ENCODE measurements at regions not wholly inside any gene's neighbourhood (a gene's known extent, or its start where the extent isn't known, plus 50 kb on each side); places are given as distances from the start of the nearest gene placed in this dataset.

DNA sequence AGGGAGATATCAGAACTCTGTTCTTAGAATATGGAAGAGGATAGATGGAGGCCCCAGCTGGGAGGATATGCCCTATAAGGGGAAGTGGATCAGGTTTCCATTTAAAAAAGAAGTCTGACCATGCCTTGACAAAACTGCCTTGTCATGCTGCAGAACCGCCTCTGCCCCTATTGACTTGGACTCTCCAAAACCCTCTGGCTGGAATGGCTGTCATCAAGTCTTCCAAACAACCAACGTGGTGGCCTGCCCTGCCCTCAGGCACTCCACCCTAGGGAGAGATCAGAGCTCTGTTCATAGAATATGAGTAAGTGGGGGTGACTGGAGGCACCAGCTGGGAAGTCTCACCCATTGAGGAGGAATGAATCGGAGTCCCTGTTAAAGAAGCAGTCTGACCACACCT lies 114.9 kb downstream of the VSIG4 start:
- H3K4me1 Mint-ChIP-seq, result peaks cover 39% of the 10 kb centered on the region
- POLR2A ChIA-PET, result interaction anchor here (1.5 kb wide), 1 partner anchor 256 kb away, joined by 3 read pairs; no protein-coding TSS in a partner anchor
- no peak for ATAC-seq (ENCODE audit: low read depth)
- CTCF ChIA-PET, result no interaction called here
- DNase-seq, result no peak
- no peaks in the 10 kb centered on the region for H3K27me3 Mint-ChIP-seq
- intact Hi-C loops (cut with micrococcal nuclease), result no loop called here
- H3K4me3 Mint-ChIP-seq, result no peak overlapping the region
- no peak overlapping the region for H3K27ac Mint-ChIP-seq
- peaks cover 2% of the 10 kb centered on the region for H3K9me3 Mint-ChIP-seq
- no peaks in the 10 kb centered on the region for H3K36me3 Mint-ChIP-seq (ENCODE audit: low read depth)
- TF ChIP-seq, protein P1, sequence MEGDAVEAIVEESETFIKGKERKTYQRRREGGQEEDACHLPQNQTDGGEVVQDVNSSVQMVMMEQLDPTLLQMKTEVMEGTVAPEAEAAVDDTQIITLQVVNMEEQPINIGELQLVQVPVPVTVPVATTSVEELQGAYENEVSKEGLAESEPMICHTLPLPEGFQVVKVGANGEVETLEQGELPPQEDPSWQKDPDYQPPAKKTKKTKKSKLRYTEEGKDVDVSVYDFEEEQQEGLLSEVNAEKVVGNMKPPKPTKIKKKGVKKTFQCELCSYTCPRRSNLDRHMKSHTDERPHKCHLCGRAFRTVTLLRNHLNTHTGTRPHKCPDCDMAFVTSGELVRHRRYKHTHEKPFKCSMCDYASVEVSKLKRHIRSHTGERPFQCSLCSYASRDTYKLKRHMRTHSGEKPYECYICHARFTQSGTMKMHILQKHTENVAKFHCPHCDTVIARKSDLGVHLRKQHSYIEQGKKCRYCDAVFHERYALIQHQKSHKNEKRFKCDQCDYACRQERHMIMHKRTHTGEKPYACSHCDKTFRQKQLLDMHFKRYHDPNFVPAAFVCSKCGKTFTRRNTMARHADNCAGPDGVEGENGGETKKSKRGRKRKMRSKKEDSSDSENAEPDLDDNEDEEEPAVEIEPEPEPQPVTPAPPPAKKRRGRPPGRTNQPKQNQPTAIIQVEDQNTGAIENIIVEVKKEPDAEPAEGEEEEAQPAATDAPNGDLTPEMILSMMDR (IDR thresholded peaks at IDR 0.05), result no peak

DNA sequence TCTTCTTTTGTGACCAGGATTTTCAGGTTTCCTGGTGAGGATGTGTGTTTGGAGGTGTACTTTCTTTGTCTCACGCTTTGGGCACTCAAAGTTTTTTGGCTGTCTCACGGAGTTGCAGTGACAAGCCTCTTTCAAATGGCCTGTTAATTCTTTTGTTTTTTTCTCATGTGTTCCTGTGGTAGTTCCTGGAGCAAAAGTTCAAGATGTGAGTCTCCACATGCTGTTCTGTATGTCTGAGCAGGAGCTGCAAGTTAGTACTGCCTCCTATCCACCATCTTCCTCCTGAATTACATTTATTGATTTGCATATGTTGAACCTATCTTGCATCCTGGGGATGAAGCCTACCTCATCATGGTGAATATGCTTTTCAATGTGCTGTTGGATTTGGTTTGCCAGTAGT lies 118.5 kb downstream of the VSIG4 start:
- Mint-ChIP-seq H3K36me3 (ENCODE audit: low read depth) (no peaks in the 10 kb centered on the region), H3K9me3 (peaks cover 3% of the 10 kb centered on the region), H3K4me3 (no peak overlapping the region), H3K27me3 (no peaks in the 10 kb centered on the region), H3K27ac (no peak overlapping the region), H3K4me1 (peaks cover 28% of the 10 kb centered on the region)
- CTCF ChIA-PET, result no interaction called here
- POLR2A ChIA-PET, result no interaction called here
- no peak for ATAC-seq (ENCODE audit: low read depth)
- no peak for DNase-seq
- intact Hi-C loops (cut with micrococcal nuclease), result no loop called here
- TF ChIP-seq, protein P1 (IDR thresholded peaks at IDR 0.05), result no peak

DNA sequence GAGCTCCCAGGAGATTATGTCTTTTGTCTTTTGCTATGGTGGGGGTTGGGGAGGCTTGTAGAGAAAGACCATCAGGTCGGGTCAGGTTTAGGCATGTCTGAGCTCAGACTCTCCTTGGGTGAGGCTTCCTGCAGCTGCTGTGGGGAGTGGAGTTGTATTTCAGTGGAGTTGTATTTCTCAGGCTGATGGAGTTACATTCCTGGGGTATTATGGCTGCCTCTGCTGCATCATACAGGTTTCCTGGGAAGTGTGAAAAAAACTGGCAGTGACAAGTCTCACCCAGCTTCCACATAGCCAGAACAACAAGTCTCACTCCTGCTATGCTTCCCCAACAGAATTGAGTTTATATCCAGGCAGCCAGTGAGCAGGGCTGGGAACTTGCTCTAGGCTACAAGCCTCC lies 119.3 kb downstream of the VSIG4 start:
- ATAC-seq (ENCODE audit: low read depth) (no peak), DNase-seq (no peak)
- intact Hi-C loops (cut with micrococcal nuclease), result no loop called here
- Mint-ChIP-seq H3K9me3 (peaks cover 2% of the 10 kb centered on the region), H3K36me3 (ENCODE audit: low read depth) (no peaks in the 10 kb centered on the region), H3K4me1 (peaks cover 21% of the 10 kb centered on the region), H3K27ac (no peak overlapping the region), H3K4me3 (no peak overlapping the region), H3K27me3 (no peaks in the 10 kb centered on the region)
- ChIA-PET POLR2A (no interaction called here), CTCF (no interaction called here)
- TF ChIP-seq, protein P1 (IDR thresholded peaks at IDR 0.05), result no peak

DNA sequence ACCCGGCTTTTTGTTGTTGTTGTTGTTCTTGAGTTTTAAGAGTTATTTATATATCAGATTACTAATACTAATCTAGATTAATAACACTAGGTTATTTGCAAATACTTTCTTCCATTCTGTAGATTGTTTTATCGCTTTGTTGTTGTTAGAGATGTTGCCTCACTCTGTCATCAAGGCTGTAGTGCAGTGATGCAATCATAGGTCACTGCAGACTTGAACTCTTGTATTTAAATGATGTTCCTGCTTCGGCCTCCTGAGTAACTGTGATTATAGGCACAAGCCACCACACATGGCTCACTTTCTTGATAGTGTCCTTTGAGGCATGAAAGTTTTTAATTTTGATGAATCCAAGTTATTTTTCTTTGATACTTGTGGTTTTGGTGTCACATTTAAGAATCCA lies 129.0 kb downstream of the VSIG4 start:
- POLR2A ChIA-PET, result no interaction called here
- intact Hi-C loops (cut with micrococcal nuclease), result no loop called here
- TF ChIP-seq, protein P1 (IDR thresholded peaks at IDR 0.05), result no peak

DNA sequence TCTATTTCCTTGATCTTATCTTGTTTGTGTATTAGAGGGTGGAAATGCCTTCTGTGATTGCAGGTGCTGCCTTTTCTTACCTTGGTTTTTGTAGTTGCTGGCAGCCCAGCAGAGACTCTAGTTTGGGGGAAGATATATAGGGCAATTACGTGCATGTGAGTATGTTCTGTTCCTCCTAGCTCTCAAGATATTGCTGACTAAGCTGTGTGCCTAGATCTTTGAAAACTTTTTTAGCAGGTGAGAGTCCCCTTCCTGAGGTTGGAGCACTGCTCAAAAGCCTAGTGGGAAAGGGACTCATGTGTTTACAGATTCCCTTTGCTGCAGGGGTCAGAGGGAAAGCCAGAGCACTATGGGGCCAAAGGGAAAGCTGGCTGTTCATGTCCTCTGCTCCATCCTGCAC lies 136.1 kb downstream of the VSIG4 start:
- ChIA-PET POLR2A (no interaction called here), CTCF (no interaction called here)
- H3K27ac Mint-ChIP-seq, result no peak overlapping the region
- intact Hi-C loops (cut with micrococcal nuclease), result no loop called here
- H3K36me3 Mint-ChIP-seq (ENCODE audit: low read depth), result no peaks in the 10 kb centered on the region
- TF ChIP-seq, protein P1 (IDR thresholded peaks at IDR 0.05), result no peak
- no peak for ATAC-seq (ENCODE audit: low read depth)
- no peak for DNase-seq
- H3K27me3 Mint-ChIP-seq, result no peaks in the 10 kb centered on the region
- H3K4me3 Mint-ChIP-seq, result no peak overlapping the region
- H3K4me1 Mint-ChIP-seq, result no peaks in the 10 kb centered on the region
- peaks cover 3% of the 10 kb centered on the region for H3K9me3 Mint-ChIP-seq

More for the DNA sequence above, 129.0 kb downstream of the VSIG4 start:
- Mint-ChIP-seq H3K4me1 (no peaks in the 10 kb centered on the region), H3K4me3 (no peak overlapping the region), H3K36me3 (ENCODE audit: low read depth) (no peaks in the 10 kb centered on the region), H3K27me3 (no peaks in the 10 kb centered on the region), H3K27ac (no peak overlapping the region), H3K9me3 (peaks cover 2% of the 10 kb centered on the region)
- CTCF ChIA-PET, result no interaction called here
- DNase-seq (no peak), ATAC-seq (ENCODE audit: low read depth) (no peak)

Data from activated B cell treated with CpG ODN at 0.5 μM for 24 hours (primary cell).